PFSK-1 (cell line): ENCODE measurements at regions not wholly inside any gene's neighbourhood (a gene's known extent, or its start where the extent isn't known, plus 50 kb on each side); places are given as distances from the start of the nearest gene placed in this dataset.

Experiments used
- FOXP2 ChIP-seq: optimal IDR thresholded peaks from 2 replicates; pipeline ENCODE3; 2011; ENCODE audit warnings: borderline replicate concordance, control low read depth, inconsistent platforms; ENCODE audit not compliant: insufficient read depth; ENCODE audit errors: extremely low read length, extremely low read depth
- POLR2AphosphoS5 ChIP-seq: IDR thresholded peaks from 2 replicates; pipeline ENCODE4 v1.6.1; 2012; ENCODE audit warnings: low read depth, mild to moderate bottlenecking, control low read depth, low read length, moderate library complexity
- SIN3A ChIP-seq: IDR thresholded peaks from 2 replicates; pipeline ENCODE4 v1.6.1; 2012; ENCODE audit warnings: mild to moderate bottlenecking, low read length, moderate library complexity, borderline replicate concordance; ENCODE audit not compliant: insufficient read depth
- TAF1 ChIP-seq: IDR thresholded peaks from 2 replicates; pipeline ENCODE4 v1.6.1; 2012; ENCODE audit warnings: low read length, control low read depth, borderline replicate concordance; ENCODE audit not compliant: insufficient read depth
- TF ChIP-seq, protein P1 (sequence below), 2 experiments: IDR thresholded peaks; 2 replicates each; pipeline versions ENCODE4 v1.6.1 to v1.8.0; 2011 to 2012; ENCODE audit warnings: low read depth in 2 of 2, low read length in 2 of 2, control low read depth in 1 of 2, inconsistent platforms in 1 of 2, mild to moderate bottlenecking in 1 of 2, moderate library complexity in 1 of 2; ENCODE audit not compliant: insufficient read depth in 1 of 2

DNA sequence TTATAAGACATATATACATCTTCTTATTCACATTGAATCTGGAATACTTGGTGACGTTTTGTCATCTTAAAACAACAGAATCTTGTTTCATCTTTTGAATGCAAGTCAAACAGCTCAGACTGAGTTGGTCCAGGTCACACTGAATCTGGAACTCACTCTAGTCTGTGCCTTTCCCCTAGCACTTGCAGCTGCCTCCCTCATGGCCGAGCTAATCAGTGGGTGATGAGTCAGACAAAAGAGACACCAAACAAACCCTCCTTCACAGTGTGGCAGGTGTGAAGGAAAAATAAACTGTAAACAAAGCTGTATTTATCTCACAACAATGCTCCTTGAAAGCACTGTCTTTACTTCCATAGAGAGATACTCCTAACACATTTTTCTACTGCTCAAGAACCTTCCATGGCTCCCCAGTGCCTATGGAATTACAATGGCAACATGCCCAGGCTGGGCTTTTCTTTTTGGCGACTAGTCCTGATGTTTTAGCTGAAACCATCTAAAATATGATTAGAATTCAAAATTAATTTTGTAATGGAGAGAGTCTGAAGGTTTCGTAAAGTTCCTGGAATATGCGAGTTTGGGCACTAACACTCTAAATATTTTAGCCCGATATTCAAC is 140.0 kb downstream of the ZNF365 start:
- no peak for TF ChIP-seq FOXP2
- TF ChIP-seq TAF1, result no peak
- TF ChIP-seq SIN3A, result no peak
- no peak for TF ChIP-seq POLR2AphosphoS5
- TF ChIP-seq, protein P1, sequence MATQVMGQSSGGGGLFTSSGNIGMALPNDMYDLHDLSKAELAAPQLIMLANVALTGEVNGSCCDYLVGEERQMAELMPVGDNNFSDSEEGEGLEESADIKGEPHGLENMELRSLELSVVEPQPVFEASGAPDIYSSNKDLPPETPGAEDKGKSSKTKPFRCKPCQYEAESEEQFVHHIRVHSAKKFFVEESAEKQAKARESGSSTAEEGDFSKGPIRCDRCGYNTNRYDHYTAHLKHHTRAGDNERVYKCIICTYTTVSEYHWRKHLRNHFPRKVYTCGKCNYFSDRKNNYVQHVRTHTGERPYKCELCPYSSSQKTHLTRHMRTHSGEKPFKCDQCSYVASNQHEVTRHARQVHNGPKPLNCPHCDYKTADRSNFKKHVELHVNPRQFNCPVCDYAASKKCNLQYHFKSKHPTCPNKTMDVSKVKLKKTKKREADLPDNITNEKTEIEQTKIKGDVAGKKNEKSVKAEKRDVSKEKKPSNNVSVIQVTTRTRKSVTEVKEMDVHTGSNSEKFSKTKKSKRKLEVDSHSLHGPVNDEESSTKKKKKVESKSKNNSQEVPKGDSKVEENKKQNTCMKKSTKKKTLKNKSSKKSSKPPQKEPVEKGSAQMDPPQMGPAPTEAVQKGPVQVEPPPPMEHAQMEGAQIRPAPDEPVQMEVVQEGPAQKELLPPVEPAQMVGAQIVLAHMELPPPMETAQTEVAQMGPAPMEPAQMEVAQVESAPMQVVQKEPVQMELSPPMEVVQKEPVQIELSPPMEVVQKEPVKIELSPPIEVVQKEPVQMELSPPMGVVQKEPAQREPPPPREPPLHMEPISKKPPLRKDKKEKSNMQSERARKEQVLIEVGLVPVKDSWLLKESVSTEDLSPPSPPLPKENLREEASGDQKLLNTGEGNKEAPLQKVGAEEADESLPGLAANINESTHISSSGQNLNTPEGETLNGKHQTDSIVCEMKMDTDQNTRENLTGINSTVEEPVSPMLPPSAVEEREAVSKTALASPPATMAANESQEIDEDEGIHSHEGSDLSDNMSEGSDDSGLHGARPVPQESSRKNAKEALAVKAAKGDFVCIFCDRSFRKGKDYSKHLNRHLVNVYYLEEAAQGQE (IDR thresholded peaks at IDR 0.05; ENCODE audit: insufficient read depth in 1 of 2, low read depth in 2 of 2, low read length in 2 of 2), result no peak

DNA sequence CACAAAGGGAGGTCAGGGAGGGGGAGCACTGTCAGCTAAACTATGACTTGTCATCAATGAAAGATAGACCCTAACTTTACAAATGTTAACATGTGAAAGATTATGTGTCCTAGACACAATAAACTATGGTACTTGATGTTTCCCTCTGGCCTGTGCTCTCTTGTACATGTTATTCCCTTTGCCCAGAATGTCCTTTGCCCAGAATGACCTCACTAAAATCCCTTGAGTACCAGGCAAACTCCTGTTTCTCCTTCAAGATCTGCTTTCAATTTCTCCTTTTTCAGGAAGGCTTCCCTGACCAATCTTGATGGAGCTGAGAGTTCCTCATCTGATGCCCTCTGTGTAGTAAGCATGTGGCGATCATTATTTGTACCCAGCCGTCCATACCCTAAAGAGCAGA is 143.1 kb downstream of the ZNF365 start:
- no peak for TF ChIP-seq POLR2AphosphoS5
- TF ChIP-seq, protein P1 (IDR thresholded peaks at IDR 0.05; ENCODE audit: insufficient read depth in 1 of 2, low read depth in 2 of 2, low read length in 2 of 2), result no peak
- no peak for TF ChIP-seq TAF1
- no peak for TF ChIP-seq SIN3A
- no peak for TF ChIP-seq FOXP2

DNA sequence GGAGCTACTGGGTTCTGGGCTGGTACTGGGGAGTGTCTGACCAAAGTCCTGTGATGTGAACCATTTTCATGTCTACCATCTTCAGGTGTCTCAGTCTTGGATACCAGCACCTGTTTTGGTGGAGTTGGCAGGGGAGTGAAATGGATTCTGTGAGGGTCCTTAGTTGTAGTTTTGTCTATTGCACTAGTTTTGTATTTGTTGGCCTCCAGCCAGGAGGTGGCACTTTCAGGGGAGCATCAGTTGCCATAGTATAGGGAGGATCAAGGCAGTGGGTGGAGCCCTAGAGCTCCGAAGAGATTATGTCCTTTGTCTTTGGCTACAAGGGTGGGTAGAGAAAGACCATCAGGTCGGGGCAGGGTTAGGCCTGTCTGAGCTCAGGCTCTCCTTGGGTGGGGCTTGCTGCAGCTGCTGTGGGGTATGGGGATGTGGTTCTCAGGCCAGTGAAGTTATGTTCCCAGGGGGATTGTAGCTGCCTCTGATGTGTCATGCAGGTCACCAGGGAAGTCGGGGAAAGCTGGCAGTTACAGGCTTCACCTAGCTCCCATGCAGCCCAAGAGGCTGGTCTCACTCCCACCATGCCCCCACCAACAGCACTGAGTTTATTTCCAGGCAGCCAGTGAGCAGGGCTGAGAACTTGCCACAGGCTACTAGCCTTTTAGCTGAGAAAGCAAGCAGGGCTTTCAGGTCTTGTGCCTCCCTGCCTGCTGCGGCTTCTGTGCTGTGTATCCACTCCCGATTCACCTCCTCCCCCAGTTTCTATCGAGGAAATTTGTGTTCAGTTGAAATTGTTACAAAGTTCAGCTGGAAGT is 153.1 kb downstream of the ZNF365 start:
- TF ChIP-seq SIN3A (no peak), TAF1 (no peak), POLR2AphosphoS5 (no peak), FOXP2 (no peak)
- TF ChIP-seq, protein P1 (IDR thresholded peaks at IDR 0.05; ENCODE audit: insufficient read depth in 1 of 2, low read depth in 2 of 2, low read length in 2 of 2), result no peak

DNA sequence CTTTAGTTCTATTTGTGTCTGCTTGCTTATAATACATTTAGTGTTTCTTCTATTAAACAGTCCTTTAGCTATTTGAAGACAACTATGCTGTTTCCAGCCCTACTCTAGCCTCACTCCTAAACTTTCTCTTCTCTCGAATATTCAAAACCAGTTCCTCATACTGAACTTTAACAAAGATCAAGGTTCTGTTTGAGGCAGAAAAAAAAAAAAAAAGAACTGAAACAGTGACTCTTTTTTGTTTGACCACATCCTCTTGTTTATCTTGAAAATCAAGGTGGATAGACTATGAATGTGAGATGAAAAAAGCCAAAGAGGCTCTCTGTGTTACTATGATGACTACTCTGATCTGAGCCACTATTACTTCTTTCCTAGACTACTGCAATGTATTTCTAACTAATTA is 154.3 kb downstream of the ZNF365 start:
- TF ChIP-seq FOXP2 (no peak), SIN3A (no peak), TAF1 (no peak)

DNA sequence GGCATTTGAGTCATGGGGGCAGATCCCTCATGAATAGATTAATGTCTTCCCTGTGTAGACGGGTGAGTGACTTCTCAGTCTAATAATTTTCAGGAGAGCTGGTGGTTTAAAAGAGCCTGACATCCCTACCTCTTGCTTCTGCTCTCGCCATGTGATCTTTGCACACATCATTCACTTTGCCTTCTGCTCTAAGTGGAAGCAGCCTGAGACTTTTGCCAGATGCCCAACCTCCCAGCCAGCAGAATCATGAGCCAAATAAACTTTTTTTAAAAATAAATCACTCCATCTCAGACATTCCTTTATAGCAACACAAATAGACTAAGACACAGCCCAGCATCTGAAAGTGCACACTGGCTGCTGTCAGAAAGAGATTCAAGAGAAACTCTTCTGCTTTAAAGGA is 155.2 kb downstream of the ZNF365 start:
- no peak for TF ChIP-seq FOXP2
- TF ChIP-seq, protein P1 (IDR thresholded peaks at IDR 0.05; ENCODE audit: insufficient read depth in 1 of 2, low read depth in 2 of 2, low read length in 2 of 2), result no peak
- no peak for TF ChIP-seq SIN3A
- no peak for TF ChIP-seq TAF1
- TF ChIP-seq POLR2AphosphoS5, result no peak
